NCI-H146 treated with DMSO at 0.1 percent for 48 hours (cell line): ENCODE measurements at regions not wholly inside any gene's neighbourhood (a gene's known extent, or its start where the extent isn't known, plus 50 kb on each side); places are given as distances from the start of the nearest gene placed in this dataset.
A peak's percentile ranks its signal among the peaks of the same experiment; 100 is the strongest.

Source experiments
- DNase-seq: peaks from one replicate; lab custom pipeline; 2025; ENCODE audit not compliant: unreplicated experiment; lab: John Stamatoyannopoulos, UW

GRCh38 chr5:105961572-105961971 lies 1709.2 kb downstream of the EFNA5 start:
- DNase-seq: no peak

DNA sequence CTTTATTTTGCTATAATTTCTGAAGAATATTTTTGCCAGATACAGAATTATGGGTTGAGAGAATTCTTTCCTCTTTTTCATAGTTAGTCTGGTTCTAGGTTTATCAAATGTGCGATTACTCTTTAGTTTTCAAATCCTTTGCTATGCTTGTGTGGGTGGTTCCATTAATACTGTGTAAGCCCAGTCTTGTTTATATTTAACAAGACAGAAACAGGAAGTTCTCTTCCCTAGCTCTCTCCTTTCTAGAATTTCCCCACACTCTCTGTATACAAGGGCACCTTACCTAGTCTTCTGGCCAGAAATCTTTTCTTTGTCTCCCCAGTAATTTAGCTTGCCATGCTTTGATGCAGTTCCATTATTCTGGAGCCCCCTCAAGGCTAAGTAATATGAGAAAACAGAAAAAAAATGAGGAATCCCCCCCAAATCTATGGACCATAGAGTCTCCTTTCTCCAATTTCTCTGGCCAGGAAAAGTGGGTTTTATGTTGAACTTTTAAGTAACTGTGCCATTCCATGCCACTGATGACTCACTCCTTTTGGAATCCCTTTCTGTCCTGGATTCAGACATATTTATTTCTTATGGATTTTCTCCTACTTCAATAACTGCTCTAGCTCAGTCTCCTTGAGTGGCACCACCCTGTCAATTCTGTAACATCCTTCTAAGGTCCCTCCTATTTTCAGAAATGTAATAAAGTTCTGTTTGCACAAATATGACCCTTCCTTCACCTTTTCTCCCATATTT lies 1714.1 kb downstream of the EFNA5 start:
- DNase-seq: no peak

- DNase-seq: no peak
These were observed 1716.4 kb downstream of the EFNA5 start for GRCh38 chr5:105954341-105954740.

DNA sequence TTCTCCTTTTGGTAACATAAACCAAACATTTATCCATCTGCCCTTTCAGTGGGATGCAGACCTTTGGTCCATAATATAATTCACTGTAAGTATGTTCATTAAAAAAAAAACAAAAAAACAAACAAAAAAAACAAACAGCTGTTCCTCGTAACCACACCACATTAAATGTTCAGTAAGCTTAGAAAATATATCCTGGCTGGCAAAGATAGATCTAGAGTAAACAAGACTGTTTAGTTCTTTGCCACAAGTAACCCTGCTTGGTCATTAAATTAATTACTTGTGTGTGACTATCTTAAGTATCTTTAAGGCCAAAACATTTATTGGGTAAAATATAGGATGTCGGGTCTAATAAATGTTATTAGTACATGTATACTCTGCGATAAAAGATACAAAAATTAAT lies 1717.1 kb downstream of the EFNA5 start:
- no peak for DNase-seq

- peak; percentile 91 for DNase-seq
These were observed 1717.9 kb downstream of the EFNA5 start for GRCh38 chr5:105952875-105953274.

DNA sequence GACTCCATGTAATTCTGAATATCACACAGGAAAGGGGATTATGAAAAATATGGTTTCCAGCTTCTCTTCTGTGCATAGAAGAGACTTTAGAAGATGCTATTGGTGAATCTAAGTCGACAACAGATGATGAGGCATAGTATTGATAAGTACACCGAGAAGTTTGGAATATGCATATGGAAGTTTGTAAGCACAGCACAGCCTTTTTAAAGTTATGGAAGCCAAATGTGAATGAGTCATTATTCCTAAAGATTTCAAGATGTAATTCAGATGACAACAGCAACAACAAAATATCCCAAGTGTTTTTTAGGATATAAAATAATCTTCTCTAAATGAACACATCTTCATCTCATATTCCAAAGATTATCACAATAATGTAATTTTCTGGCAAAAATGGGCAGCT lies 1723.3 kb downstream of the EFNA5 start:
- DNase-seq: no peak

- no peak for DNase-seq
These were observed 1725.3 kb downstream of the EFNA5 start for GRCh38 chr5:105945203-105945972.

- no peak for DNase-seq
These were observed 1730.6 kb downstream of the EFNA5 start for GRCh38 chr5:105940181-105940580.

GRCh38 chr5:105934171-105934570 lies 1736.6 kb downstream of the EFNA5 start:
- no peak for DNase-seq

DNA sequence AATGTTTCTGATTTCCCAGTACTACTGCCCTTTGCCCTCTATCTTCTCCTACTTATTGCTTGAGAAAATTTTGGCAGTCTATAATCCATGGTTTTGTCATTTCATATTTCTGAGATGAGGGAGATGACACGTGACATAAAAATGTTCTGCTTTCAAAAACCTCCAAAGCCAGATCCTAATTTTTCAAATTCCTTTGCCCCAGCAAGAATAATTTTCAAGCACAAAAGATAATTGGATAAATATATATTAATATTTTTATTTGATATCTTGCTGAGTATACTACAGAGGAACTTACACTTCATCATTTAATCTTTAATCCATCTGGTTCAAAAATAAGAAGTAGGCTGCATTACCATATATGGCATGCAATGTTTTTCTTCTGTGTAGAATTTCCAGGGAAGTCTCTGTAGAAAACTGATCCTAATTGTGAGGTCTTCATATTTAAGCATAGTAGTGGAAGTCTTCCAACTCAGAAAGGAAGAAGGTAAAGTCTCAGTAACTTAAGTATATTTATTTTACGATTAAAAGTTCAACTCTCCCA lies 1738.8 kb downstream of the EFNA5 start:
- DNase-seq: no peak

- no peak for DNase-seq
These were observed 1740.9 kb downstream of the EFNA5 start for GRCh38 chr5:105929858-105930257.

GRCh38 chr5:105924366-105924765 lies 1746.4 kb downstream of the EFNA5 start:
- DNase-seq: no peak

DNA sequence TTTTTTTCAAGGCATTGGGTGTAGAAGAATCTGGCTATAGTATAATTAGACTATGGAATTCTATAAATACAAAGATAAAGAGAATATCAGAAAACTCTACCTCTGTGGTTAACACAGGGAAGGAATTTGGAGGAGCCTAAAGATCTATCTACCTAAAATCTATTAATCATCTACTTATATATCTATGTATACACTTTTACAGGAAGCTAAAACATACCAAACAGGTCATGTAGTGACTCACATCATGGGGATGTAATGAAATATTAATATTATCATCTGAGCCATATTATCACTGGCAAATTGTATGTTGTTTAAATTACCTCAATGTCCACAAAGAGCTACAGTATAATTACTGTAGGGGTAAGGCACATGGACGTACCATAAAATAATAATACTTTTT lies 1748.2 kb downstream of the EFNA5 start:
- DNase-seq: no peak

DNA sequence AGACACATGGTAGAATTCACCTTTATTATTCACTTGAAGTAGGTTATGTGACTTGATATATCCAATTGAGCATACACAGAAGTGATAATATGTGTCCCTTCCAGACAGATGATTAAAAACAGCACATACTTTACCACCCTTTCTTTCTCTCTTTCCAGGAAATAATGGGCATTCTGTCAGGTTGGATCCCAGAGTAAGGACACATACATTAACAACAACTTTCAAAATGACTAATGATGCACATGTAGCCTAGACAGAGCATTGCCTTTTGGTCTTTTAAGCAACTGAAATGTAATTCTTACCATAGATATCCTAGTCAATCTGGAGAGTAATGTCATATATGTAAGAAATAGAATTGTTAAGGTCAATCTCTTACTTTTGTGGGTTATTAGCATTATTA lies 1748.7 kb downstream of the EFNA5 start:
- DNase-seq: no peak

GRCh38 chr5:105917189-105917588 lies 1753.5 kb downstream of the EFNA5 start:
- DNase-seq: no peak

DNA sequence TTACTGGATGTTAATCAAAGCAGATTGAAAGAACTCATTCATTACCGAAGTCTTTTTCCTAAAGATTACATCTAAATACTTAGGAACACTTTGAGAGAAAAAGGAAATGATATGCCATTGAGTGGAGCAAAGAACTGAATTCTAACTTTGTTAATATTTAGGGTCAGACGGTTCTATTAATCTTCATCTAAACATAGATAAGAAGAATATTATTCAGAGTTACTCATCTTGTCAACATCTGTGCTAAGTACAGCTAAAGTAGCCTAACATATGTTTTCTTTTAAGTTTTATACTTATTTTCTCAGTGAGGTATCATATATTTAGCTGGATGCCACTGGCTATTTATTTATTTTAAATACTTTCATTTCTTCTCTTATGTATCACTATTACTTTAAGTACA lies 1763.7 kb downstream of the EFNA5 start:
- no peak for DNase-seq

- no peak for DNase-seq
These were observed 1765.3 kb downstream of the EFNA5 start for GRCh38 chr5:105905392-105905791.

- no peak for DNase-seq
These were observed 1767.7 kb downstream of the EFNA5 start for GRCh38 chr5:105903069-105903468.

- DNase-seq: no peak
These were observed 1771.0 kb downstream of the EFNA5 start for GRCh38 chr5:105899726-105900125.

GRCh38 chr5:105898183-105898582 lies 1772.6 kb downstream of the EFNA5 start:
- DNase-seq: no peak

DNA sequence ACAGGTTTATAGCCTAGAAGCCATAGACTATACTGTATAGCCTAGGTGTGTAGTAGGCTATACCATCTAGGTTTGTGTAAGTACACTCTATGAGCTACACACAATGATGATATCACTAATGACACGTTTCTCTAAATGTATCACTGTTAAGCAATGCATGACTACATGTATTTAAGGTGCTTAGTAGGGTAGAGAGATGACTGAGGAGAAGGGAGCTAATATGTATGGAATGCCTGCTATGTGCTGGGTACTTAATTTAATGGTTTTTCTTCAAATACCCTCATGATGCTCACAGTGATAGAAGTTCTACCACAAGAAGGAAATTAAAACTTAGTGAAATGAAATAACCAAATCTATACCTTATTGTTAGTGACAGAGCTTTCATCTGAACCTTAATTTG lies 1785.5 kb downstream of the EFNA5 start:
- DNase-seq: no peak

DNA sequence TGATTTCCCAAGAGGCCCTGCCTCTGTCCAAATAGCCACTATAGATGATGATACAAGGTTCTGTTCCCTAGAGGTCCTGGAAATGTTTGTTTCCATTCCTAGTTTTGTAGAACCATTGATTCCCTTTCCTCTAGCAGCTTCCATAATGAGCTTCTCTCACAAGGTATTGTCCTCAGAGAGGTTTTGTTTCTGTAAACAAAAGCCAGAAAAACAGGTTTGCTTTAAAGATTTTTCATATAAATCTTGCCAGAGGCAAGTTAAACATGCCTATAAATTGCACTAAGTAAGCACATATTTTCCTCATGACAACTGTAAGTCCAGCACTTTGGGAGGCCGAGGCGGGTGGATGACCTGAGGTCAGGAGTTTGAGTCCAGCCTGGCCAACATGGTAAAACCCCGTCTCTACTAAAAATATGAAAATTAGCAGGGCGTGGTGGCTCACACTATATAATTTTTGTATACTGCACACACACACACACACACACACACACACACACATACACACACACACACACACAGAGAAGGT lies 1787.7 kb downstream of the EFNA5 start:
- DNase-seq: no peak
